ENCODE measurements at regions not wholly inside any gene's neighbourhood (a gene's known extent, or its start where the extent isn't known, plus 50 kb on each side); places are given as distances from the start of the nearest gene placed in this dataset.
"Not testable (repeated sequence)": the region's sequence is repeated elsewhere in the genome, so short reads cannot be mapped to it uniquely, and the experiment has no call there.

DNA sequence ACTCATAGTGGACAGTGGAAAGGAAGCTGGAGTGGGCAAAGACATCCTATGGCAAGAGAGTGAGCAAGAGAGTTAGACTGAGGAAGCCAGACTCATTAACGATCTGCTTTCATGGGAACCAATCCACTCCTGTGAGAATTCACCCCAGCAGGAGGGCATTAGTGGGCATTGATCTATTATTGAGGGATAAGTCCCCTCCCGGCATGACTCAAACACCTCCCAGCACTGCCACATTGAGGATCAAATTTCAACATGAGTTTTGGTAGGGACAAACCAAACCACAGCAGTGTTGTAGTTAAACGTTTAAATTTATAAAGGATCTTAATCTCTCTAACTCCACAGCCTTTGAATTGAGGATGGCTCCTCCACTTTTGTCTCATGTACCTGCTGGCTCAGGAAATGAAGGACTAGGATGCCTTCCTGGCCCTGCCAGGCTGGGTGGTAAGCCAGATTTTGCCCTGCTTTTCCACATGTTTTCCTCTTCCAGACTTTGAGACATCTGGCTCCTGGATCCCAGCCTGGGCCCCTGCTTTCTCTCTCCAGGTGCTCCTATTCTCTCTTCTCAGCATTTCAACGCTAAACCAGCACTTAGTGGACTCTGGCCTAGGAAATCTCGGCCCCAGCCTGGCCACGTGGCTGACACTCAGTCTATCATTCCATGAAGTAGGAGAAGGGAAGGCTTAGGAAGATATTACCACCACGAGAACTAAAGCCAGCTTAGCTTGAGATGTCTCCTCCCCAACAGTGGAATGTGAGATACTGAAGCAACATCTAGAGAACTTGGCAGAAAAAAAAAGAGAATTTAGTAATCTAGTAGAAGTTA lies 96.5 kb upstream of the PIP4K2A start:
- no peak overlapping the region for H3K4me3 ChIP-seq (ENCODE audit: control insufficient read depth, low read depth, low read length)
- no peak for DNase-seq (ENCODE audit: low read depth)
- TF ChIP-seq, protein P1, sequence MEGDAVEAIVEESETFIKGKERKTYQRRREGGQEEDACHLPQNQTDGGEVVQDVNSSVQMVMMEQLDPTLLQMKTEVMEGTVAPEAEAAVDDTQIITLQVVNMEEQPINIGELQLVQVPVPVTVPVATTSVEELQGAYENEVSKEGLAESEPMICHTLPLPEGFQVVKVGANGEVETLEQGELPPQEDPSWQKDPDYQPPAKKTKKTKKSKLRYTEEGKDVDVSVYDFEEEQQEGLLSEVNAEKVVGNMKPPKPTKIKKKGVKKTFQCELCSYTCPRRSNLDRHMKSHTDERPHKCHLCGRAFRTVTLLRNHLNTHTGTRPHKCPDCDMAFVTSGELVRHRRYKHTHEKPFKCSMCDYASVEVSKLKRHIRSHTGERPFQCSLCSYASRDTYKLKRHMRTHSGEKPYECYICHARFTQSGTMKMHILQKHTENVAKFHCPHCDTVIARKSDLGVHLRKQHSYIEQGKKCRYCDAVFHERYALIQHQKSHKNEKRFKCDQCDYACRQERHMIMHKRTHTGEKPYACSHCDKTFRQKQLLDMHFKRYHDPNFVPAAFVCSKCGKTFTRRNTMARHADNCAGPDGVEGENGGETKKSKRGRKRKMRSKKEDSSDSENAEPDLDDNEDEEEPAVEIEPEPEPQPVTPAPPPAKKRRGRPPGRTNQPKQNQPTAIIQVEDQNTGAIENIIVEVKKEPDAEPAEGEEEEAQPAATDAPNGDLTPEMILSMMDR (conservative IDR thresholded peaks at IDR 0.05; ENCODE audit: control insufficient read depth, insufficient read depth, low read depth, low read length) = no peak

DNA sequence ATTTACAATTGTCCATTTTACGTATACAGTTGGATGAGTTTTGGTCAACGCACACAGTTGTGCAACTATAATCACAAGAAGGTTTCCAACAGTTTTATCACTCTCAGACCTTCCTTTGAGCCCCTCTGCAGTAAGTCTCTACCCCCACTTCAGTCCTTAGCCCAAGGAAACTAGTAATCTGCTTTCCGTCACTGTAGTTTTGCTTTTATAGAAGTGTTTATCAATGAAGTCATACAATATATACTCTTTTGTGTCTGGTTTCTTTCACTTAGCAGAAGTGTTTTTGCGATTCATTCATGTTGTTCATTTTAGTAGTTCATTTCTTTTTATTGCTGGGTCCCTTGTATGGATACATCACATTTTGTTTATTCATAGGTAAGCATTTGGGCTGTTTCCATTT lies 92.9 kb upstream of the PIP4K2A start:
- no peak overlapping the region for H3K4me3 ChIP-seq (ENCODE audit: control insufficient read depth, low read depth, low read length)
- TF ChIP-seq, protein P1 (conservative IDR thresholded peaks at IDR 0.05; ENCODE audit: control insufficient read depth, insufficient read depth, low read depth, low read length) = no peak
- DNase-seq (ENCODE audit: low read depth) = no peak

DNA sequence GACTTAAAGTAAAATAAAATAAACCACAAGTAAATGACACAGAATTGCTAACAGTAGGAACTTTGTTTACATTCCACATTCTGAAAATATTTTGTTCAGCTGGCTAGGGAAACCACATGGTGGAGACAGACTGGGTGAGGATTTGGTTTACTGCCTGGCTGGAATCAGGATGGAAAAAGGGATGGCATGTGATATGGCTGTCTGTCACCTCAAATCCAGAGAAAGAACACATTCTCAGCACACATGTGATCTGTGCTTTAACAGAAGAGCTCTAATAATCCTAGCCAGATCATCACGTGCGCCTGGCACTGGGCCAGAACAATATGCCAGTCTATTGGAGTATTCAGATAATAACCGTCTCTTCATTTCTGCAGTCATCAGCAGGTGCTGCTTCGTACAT lies 90.9 kb upstream of the PIP4K2A start:
- TF ChIP-seq, protein P1 (conservative IDR thresholded peaks at IDR 0.05; ENCODE audit: control insufficient read depth, insufficient read depth, low read depth, low read length) = no peak
- DNase-seq (ENCODE audit: low read depth) = peak; percentile 48
- no peak overlapping the region for H3K4me3 ChIP-seq (ENCODE audit: control insufficient read depth, low read depth, low read length)

DNA sequence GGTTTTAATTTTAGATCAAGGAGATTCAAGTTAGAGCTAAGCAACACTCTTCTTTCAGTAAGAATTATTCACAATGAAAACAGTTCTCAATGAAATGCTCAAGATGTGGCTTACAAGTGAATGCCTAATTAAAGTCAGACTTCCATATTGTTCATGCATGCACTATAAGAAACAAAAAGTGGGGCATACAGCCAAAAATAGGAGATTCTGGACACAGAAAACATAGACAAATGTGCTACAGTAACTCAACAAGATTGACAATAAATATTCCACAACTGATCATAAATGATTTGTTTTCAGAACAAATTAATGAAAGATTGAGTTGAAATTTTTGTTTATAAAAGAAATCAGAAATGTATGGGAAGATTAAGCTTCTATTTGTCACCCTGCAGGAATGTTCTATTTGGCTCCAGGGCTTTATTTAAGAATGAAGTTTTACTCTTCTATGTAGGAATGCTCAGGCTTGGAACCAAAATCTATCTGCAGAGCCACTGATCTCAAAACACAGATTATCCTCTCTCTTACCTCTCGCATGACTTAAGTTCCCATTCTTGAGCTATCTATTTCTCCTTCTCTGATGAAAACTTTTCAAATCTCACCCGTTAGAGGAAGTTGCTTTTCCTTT lies 89.0 kb upstream of the PIP4K2A start:
- peak; percentile 69 for DNase-seq (ENCODE audit: low read depth)
- H3K4me3 ChIP-seq (ENCODE audit: control insufficient read depth, low read depth, low read length) = no peak overlapping the region
- TF ChIP-seq, protein P1 (conservative IDR thresholded peaks at IDR 0.05; ENCODE audit: control insufficient read depth, insufficient read depth, low read depth, low read length) = no peak

DNA sequence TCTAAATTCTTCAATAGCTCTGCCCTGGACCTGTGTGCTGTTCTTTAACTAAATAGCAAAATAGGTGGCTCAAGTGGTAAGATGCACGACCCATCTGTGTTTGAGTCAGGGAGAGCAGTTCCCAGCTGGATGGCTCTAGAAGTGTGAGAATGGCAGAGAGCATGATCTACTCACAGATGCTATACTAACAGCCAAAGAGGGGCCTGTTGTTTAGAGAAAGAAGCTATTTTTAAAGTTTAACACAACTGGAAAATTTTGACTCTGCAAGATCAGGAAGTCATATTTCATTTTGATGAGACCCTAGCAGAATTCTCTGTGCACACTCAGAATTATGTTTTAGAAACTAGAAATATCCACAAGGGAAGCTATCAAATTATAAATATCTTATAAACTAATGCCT lies 87.4 kb upstream of the PIP4K2A start:
- DNase-seq (ENCODE audit: low read depth) = no peak
- TF ChIP-seq, protein P1 (conservative IDR thresholded peaks at IDR 0.05; ENCODE audit: control insufficient read depth, insufficient read depth, low read depth, low read length) = no peak
- H3K4me3 ChIP-seq (ENCODE audit: control insufficient read depth, low read depth, low read length) = no peak overlapping the region

DNA sequence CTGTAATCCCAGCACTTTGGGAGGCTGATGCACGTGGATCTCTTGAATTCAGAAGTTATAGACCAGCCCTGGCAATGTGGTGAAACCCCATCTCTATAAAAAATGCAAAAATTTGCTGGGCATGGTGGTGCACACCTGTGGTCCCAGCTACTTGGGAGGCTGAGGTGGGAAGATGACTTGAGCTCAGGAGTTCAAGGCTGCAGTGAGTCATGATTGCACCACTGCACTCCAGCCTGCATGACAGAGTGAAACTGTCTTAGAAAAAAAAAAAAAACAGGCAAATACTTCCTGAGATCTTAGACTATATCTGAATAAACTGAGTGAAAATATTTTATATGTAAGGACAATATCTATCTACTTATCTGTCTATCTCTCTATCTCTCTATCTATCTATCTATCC lies 83.4 kb upstream of the PIP4K2A start:
- H3K4me3 ChIP-seq (ENCODE audit: control insufficient read depth, low read depth, low read length); DNase-seq (ENCODE audit: low read depth): not testable (repeated sequence)

DNA sequence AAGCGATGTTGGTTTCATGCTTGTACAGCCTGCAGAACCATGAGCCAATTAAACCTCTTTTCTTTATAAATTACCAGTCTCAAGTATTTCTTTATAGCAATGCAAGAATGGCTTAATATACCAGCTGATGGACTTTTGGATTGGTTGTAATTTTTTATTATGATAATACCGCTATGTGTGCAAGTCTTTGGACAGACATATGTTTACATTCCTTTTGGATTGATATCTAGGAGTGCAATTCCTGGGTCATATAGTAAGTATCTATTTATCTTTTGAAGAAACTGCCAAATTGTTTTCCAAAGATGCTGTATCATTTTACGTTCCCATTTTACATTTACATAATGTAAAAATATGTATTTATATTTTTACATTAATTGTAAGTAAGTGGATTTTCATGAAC lies 81.2 kb upstream of the PIP4K2A start:
- TF ChIP-seq, protein P1 (conservative IDR thresholded peaks at IDR 0.05; ENCODE audit: control insufficient read depth, insufficient read depth, low read depth, low read length) = no peak
- H3K4me3 ChIP-seq (ENCODE audit: control insufficient read depth, low read depth, low read length) = no peak overlapping the region
- no peak for DNase-seq (ENCODE audit: low read depth)

All from fibroblast of mammary gland (primary cell).